GM12872 (cell line): ENCODE measurements at regions not wholly inside any gene's neighbourhood (a gene's known extent, or its start where the extent isn't known, plus 50 kb on each side); places are given as distances from the start of the nearest gene placed in this dataset.

Source experiments
- CTCF ChIP-seq: IDR thresholded peaks from 3 replicates; pipeline ENCODE4 v1.5.1; 2011; ENCODE audit warnings: low read depth, mild to moderate bottlenecking, low read length, moderate library complexity; ENCODE audit not compliant: insufficient read depth

DNA sequence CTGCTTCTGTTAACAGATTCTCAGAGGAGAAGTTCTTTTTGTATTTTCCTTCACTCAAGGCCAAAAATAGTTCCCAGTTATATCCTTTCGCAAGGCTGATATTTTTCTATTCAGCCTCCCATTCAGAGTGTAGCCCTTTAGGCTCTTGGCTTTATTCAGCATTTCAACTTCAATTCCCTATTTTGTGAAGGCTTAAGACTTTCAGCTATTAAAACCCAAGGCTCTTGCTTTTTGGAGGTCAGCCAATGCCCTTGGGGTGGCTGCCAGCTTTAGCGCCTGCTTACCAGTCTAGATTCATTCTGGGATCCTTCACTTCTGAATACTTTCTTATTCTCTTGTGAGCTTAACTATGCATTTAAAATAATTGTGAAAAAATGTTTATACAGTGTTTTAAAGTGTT lies 57.3 kb upstream of the ADGRA3 start:
- no peak for TF ChIP-seq CTCF

GRCh38 chr4:22573641-22574040 lies 57.8 kb upstream of the ADGRA3 start:
- no peak for TF ChIP-seq CTCF

DNA sequence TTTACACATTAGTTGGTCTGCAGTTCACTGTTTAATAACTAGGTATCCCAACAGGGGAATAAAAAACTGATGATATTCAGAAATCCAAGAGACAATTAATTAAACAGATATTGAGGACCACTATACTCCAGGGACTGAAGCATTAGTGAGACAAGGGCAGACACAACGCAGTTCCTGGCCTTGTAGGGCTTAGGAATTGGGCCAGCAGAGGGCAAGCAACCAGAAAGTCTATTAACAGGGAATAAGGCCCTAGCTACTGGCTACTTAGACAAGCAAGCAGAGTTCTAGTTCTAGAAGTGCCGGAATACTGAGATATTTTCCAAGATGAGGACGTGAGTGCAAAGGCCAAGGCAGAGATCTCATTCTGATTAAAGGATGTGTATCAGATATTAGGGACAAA lies 58.6 kb upstream of the ADGRA3 start:
- no peak for TF ChIP-seq CTCF

- TF ChIP-seq CTCF, result no peak
Observed at GRCh38 chr4:22574880-22575279, 59.0 kb upstream of the ADGRA3 start.

- TF ChIP-seq CTCF, result no peak
Observed at GRCh38 chr4:22587253-22587652, 71.4 kb upstream of the ADGRA3 start.

- TF ChIP-seq CTCF, result no peak
Observed at GRCh38 chr4:22593933-22594332, 78.1 kb upstream of the ADGRA3 start.

DNA sequence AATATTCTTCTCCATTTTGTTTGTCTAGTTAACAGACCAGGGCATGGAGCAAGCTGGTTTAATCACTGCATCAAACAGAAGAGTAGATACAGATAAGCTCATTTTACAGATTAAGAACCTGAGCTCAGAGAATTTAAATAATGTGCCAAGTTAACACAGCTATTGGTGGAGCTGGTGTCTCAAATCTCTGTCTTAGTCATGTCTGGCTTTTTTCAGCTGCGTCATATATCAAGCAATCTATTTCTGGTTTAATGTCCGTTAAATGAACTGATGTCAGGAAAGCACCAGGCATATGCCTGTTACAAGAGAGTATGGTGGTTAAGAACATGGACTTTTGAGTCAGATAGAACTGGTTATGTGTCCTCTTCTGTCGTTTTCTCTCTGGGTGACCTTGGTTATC lies 79.8 kb upstream of the ADGRA3 start:
- TF ChIP-seq CTCF, result no peak

- no peak for TF ChIP-seq CTCF
Observed at GRCh38 chr4:22596409-22596808, 80.5 kb upstream of the ADGRA3 start.
